GM12878 (cell line): ENCODE measurements at regions not wholly inside any gene's neighbourhood (a gene's known extent, or its start where the extent isn't known, plus 50 kb on each side); places are given as distances from the start of the nearest gene placed in this dataset.

Source experiments
- ATAC-seq: fragments of 200-7000 bp; cut with Tn5 transposase; 3 replicates; pipeline ENCODE4 v1.9.1; 2020; ENCODE audit warnings: mild to moderate bottlenecking, moderate library complexity
- BruUV-seq: library from RNA; stranded (reverse); fragments of 400-500 nt; replicated peaks from 2 replicates; lab custom pipeline; 2021; lab: Mats Ljungman, UMichigan
- CTCF ChIA-PET: fragments of 300-600 bp; sonication (Branson Sonifier 250); formaldehyde crosslinking; extraction: SDS; loops from one replicate; lab custom pipeline; 2021; ENCODE audit warnings: inconsistent platforms; lab: Yijun Ruan, JAX
- POLR2A ChIA-PET: fragments of 350-600 bp; formaldehyde crosslinking; extraction: SDS; loops from one replicate; lab custom pipeline; 2021; ENCODE audit warnings: inconsistent platforms; lab: Charles Lee
- RAD21 ChIA-PET: fragments of 300-600 bp; sonication (Branson Sonifier 250); formaldehyde crosslinking; loops from one replicate; lab custom pipeline; 2023; ENCODE audit warnings: antibody characterized with exemption; ENCODE audit not compliant: unreplicated experiment; lab: Charles Lee
- SMC1A ChIA-PET: fragments of 300-600 bp; sonication (Branson Sonifier 250); formaldehyde crosslinking; loops from one replicate; lab custom pipeline; 2023; ENCODE audit not compliant: unreplicated experiment, uncharacterized antibody; lab: Charles Lee
- DNase-seq: peaks from one replicate; pipeline ENCODE4 v3.0.0-alpha.2; 2011; ENCODE audit warnings: low read depth, low spot score
- FAIRE-seq: peaks from 3 replicates; lab custom pipeline; 2011; peaks lifted over from hg19 to GRCh38; lab: Jason Lieb, UNC
- H2AFZ ChIP-seq: 2 replicates; pipeline ENCODE4 v1.6.0; 2011; ENCODE audit warnings: low read depth, low read length, control low read depth; ENCODE audit not compliant: control insufficient read depth
- H3K27ac ChIP-seq: 2 replicates; pipeline ENCODE4 v1.5.1; 2011; ENCODE audit warnings: control low read depth; ENCODE audit not compliant: control insufficient read depth, insufficient read depth
- H3K27me3 ChIP-seq, 2 experiments: replicated peaks in 1 of 2; 2 replicates each; pipeline versions ENCODE4 v1.6.0 to v1.6.1; 2011; ENCODE audit warnings: low read length in 1 of 2; ENCODE audit not compliant: control insufficient read depth in 2 of 2, insufficient read depth in 2 of 2
- H3K36me3 ChIP-seq, 2 experiments: 2 replicates each; pipeline ENCODE4 v1.5.1; 2011; ENCODE audit warnings: low read length in 1 of 2; ENCODE audit not compliant: control insufficient read depth in 2 of 2, insufficient read depth in 2 of 2
- H3K4me1 ChIP-seq: 2 replicates; pipeline ENCODE4 v1.6.1; 2011; ENCODE audit warnings: mild to moderate bottlenecking, low read length, moderate library complexity, mixed read lengths; ENCODE audit not compliant: control insufficient read depth, insufficient read depth
- H3K4me2 ChIP-seq: 2 replicates; pipeline ENCODE4 v1.6.0; 2011; ENCODE audit warnings: control low read depth; ENCODE audit not compliant: control insufficient read depth, insufficient read depth
- H3K4me3 ChIP-seq: fragments of 200-600 bp; sonication (generic); 2 replicates; pipeline ENCODE4 v1.5.1; 2016
- H3K79me2 ChIP-seq: 2 replicates; pipeline ENCODE4 v1.6.0; 2011; ENCODE audit warnings: low read length; ENCODE audit not compliant: control insufficient read depth, insufficient read depth
- H3K9ac ChIP-seq: 2 replicates; pipeline ENCODE4 v1.8.0; 2011; ENCODE audit warnings: low read length, control low read depth, mixed read lengths; ENCODE audit not compliant: control insufficient read depth, insufficient read depth
- H3K9me3 ChIP-seq: replicated peaks from 3 replicates; pipeline ENCODE4 v1.5.1; 2011; ENCODE audit warnings: mild to moderate bottlenecking, low read length; ENCODE audit not compliant: control insufficient read depth, insufficient read depth
- H4K20me1 ChIP-seq: 2 replicates; pipeline ENCODE4 v1.6.0; 2011; ENCODE audit not compliant: control insufficient read depth, insufficient read depth
- CREM ChIP-seq: IDR thresholded peaks from 2 replicates; pipeline ENCODE4 v1.6.1; 2014; ENCODE audit warnings: antibody characterized with exemption, low read depth
- EGR1 ChIP-seq, 2 experiments: IDR thresholded peaks; 1 replicate in 1 of 2; 2 replicates in 1 of 2; pipeline ENCODE4 v1.6.1; 2011 to 2012; ENCODE audit warnings: low read depth in 2 of 2, low read length in 2 of 2, borderline replicate concordance in 1 of 2, mild to moderate bottlenecking in 1 of 2, moderate library complexity in 1 of 2
- ETV6 ChIP-seq, 2 experiments: fragments of 450-650 bp in 1 of 2; IDR thresholded peaks in 1 of 2; conservative IDR thresholded peaks in 1 of 2; 2 replicates each; pipeline ENCODE4 v1.6.1; 2014; ENCODE audit warnings: antibody characterized with exemption in 1 of 2, borderline replicate concordance in 1 of 2, low read depth in 1 of 2, mild to moderate bottlenecking in 1 of 2, moderate library complexity in 1 of 2
- HDGF ChIP-seq: fragments of 450-650 bp; IDR thresholded peaks from 2 replicates; pipeline ENCODE4 v1.6.1; 2016; ENCODE audit warnings: antibody characterized with exemption
- KAT2A ChIP-seq: conservative IDR thresholded peaks from 2 replicates; pipeline ENCODE4 v1.6.1; 2011; ENCODE audit warnings: low read depth, low read length; ENCODE audit not compliant: control insufficient read depth
- NBN ChIP-seq: fragments of 450-650 bp; IDR thresholded peaks from 2 replicates; pipeline ENCODE4 v1.6.1; 2016
- NFIC ChIP-seq: IDR thresholded peaks from 2 replicates; pipeline ENCODE4 v1.6.1; 2012; ENCODE audit warnings: low read depth, mild to moderate bottlenecking, inconsistent platforms, low read length, moderate library complexity
- SIX5 ChIP-seq: IDR thresholded peaks from 2 replicates; pipeline ENCODE4 v1.6.1; 2011; ENCODE audit warnings: mild to moderate bottlenecking, low read depth, low read length, moderate library complexity; ENCODE audit not compliant: severe bottlenecking
- SMAD1 ChIP-seq: fragments of 450-650 bp; IDR thresholded peaks from 2 replicates; pipeline ENCODE4 v1.6.1; 2018; ENCODE audit warnings: mild to moderate bottlenecking, low read depth; ENCODE audit not compliant: partially characterized antibody
- SUZ12 ChIP-seq: fragments of 200-600 bp; sonication (generic); IDR thresholded peaks from one replicate; pipeline ENCODE4 v1.6.1; 2018; ENCODE audit warnings: antibody characterized with exemption, mild to moderate bottlenecking; ENCODE audit not compliant: unreplicated experiment
- TARDBP ChIP-seq: IDR thresholded peaks from 2 replicates; pipeline ENCODE4 v1.6.1; 2016; ENCODE audit warnings: borderline replicate concordance
- ZNF217 ChIP-seq: fragments of 450-650 bp; IDR thresholded peaks from 2 replicates; pipeline ENCODE4 v1.6.1; 2017; ENCODE audit warnings: antibody characterized with exemption, mild to moderate bottlenecking
- WGBS: methylation state at CpG from one replicate; pipeline ENCODE4 v1.1.6; 2016; ENCODE audit warnings: low lambda C conversion rate; ENCODE audit not compliant: insufficient replicate concordance, insufficient coverage; ENCODE audit errors: missing lambda C conversion rate; 5-methylcytosine and 5-hydroxymethylcytosine counted together
- in situ Hi-C: fragments of 300-500 bp; cut with MboI; formaldehyde crosslinking; loops from 9 replicates; pipeline ENCODE4 v1.14.3; 2018; ENCODE audit warnings: mixed read lengths
- intact Hi-C: fragments of 100-400 bp; cut with micrococcal nuclease; formaldehyde crosslinking; loops from one replicate; pipeline ENCODE4 v1.14.2; 2022; ENCODE audit not compliant: unreplicated experiment
- TF ChIP-seq, protein P1 (sequence below): fragments of 450-650 bp; formaldehyde crosslinking; IDR thresholded peaks from 2 replicates; pipeline ENCODE4 v1.4.0; 2020; ENCODE audit warnings: mild to moderate bottlenecking, moderate library complexity
- TF ChIP-seq, protein P2 (sequence below): fragments of 450-650 bp; IDR thresholded peaks from 2 replicates; pipeline ENCODE4 v1.6.1; 2018; ENCODE audit warnings: borderline replicate concordance, mild to moderate bottlenecking; ENCODE audit not compliant: partially characterized antibody
- TF ChIP-seq, protein P3 (sequence below): IDR thresholded peaks from 2 replicates; pipeline ENCODE4 v1.6.1; 2012; ENCODE audit warnings: low read depth, low read length, improper control_type of control experiment

DNA sequence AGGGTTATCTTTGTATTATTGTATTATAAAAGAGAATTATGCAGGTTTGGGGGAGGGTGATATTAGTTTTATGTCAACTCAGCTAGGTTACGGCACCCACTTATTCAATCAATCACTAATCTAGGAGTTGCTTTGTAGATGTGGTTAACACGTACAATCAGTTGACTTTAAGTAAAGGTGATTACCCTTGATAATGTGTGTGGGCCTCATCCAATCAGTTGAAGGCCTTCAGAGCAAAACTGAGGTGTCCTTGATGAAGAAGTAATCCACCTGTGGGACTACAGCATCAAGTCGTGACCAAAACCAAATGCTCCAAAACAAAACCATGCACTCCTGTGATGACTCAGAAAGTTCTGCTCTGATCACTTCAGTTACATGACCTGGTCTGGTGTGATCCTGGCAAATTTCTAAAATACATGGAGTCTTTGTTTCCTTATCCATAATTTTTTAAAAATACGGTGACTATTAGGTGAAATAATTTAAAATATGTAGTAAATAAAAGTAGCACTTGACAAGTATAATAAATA, 114.1 kb downstream of the IYD start:
- no peak for TF ChIP-seq TARDBP
- TF ChIP-seq SUZ12: no peak
- TF ChIP-seq, protein P1, sequence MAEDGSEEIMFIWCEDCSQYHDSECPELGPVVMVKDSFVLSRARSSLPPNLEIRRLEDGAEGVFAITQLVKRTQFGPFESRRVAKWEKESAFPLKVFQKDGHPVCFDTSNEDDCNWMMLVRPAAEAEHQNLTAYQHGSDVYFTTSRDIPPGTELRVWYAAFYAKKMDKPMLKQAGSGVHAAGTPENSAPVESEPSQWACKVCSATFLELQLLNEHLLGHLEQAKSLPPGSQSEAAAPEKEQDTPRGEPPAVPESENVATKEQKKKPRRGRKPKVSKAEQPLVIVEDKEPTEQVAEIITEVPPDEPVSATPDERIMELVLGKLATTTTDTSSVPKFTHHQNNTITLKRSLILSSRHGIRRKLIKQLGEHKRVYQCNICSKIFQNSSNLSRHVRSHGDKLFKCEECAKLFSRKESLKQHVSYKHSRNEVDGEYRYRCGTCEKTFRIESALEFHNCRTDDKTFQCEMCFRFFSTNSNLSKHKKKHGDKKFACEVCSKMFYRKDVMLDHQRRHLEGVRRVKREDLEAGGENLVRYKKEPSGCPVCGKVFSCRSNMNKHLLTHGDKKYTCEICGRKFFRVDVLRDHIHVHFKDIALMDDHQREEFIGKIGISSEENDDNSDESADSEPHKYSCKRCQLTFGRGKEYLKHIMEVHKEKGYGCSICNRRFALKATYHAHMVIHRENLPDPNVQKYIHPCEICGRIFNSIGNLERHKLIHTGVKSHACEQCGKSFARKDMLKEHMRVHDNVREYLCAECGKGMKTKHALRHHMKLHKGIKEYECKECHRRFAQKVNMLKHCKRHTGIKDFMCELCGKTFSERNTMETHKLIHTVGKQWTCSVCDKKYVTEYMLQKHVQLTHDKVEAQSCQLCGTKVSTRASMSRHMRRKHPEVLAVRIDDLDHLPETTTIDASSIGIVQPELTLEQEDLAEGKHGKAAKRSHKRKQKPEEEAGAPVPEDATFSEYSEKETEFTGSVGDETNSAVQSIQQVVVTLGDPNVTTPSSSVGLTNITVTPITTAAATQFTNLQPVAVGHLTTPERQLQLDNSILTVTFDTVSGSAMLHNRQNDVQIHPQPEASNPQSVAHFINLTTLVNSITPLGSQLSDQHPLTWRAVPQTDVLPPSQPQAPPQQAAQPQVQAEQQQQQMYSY (CRISPR knock-in tag): no peak
- no peak for TF ChIP-seq EGR1 (IDR thresholded peaks at IDR 0.05; ENCODE audit: borderline replicate concordance in 1 of 2, low read depth in 2 of 2, low read length in 2 of 2)
- no peak for TF ChIP-seq SMAD1
- TF ChIP-seq ETV6 (conservative IDR thresholded peaks at IDR 0.05 in 1 of 2, IDR thresholded peaks at IDR 0.05 in 1 of 2; ENCODE audit: borderline replicate concordance in 1 of 2, low read depth in 1 of 2): no peak
- TF ChIP-seq SIX5: no peak
- TF ChIP-seq KAT2A: no peak
- TF ChIP-seq, protein P2, sequence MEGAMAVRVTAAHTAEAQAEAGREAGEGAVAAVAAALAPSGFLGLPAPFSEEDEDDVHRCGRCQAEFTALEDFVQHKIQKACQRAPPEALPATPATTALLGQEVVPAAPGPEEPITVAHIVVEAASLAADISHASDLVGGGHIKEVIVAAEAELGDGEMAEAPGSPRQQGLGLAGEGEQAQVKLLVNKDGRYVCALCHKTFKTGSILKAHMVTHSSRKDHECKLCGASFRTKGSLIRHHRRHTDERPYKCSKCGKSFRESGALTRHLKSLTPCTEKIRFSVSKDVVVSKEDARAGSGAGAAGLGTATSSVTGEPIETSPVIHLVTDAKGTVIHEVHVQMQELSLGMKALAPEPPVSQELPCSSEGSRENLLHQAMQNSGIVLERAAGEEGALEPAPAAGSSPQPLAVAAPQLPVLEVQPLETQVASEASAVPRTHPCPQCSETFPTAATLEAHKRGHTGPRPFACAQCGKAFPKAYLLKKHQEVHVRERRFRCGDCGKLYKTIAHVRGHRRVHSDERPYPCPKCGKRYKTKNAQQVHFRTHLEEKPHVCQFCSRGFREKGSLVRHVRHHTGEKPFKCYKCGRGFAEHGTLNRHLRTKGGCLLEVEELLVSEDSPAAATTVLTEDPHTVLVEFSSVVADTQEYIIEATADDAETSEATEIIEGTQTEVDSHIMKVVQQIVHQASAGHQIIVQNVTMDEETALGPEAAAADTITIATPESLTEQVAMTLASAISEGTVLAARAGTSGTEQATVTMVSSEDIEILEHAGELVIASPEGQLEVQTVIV: no peak
- TF ChIP-seq ZNF217: no peak
- TF ChIP-seq CREM: no peak
- TF ChIP-seq NBN: no peak
- no peak for TF ChIP-seq HDGF
- no peak for TF ChIP-seq NFIC
- TF ChIP-seq, protein P3, sequence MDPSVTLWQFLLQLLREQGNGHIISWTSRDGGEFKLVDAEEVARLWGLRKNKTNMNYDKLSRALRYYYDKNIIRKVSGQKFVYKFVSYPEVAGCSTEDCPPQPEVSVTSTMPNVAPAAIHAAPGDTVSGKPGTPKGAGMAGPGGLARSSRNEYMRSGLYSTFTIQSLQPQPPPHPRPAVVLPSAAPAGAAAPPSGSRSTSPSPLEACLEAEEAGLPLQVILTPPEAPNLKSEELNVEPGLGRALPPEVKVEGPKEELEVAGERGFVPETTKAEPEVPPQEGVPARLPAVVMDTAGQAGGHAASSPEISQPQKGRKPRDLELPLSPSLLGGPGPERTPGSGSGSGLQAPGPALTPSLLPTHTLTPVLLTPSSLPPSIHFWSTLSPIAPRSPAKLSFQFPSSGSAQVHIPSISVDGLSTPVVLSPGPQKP: no peak
- H3K36me3 ChIP-seq: no peaks in the 10 kb centered on the region
- peaks cover 0 to 3% of the 10 kb centered on the region in 2 experiments; a peak in 1 of 4 replicates for H3K27me3 ChIP-seq
- FAIRE-seq (no peak), DNase-seq (no peak), ATAC-seq (peak; percentile 30; the same call in 1 of the 3 replicates)
- H3K9ac ChIP-seq: no peak overlapping the region
- no peaks in the 10 kb centered on the region for H3K9me3 ChIP-seq
- H3K4me3 ChIP-seq: no peak overlapping the region
- H3K79me2 ChIP-seq: no peaks in the 10 kb centered on the region
- SMC1A ChIA-PET: no interaction called here
- no peak overlapping the region for H3K4me2 ChIP-seq
- WGBS: 40% methylated on average over 4 of the region's 4 CpGs
- intact Hi-C loops (no loop called here), in situ Hi-C loops (no loop called here)
- POLR2A ChIA-PET: no interaction called here
- BruUV-seq: no TSS peak
- no peak overlapping the region for H2AFZ ChIP-seq
- H3K4me1 ChIP-seq: no peaks in the 10 kb centered on the region
- no peak overlapping the region for H3K27ac ChIP-seq
- H4K20me1 ChIP-seq: no peaks in the 10 kb centered on the region
- RAD21 ChIA-PET: no interaction called here
- CTCF ChIA-PET: interaction anchor here (0.7 kb wide), 1 partner anchor 613 kb away, joined by 4 read pairs; no protein-coding TSS in a partner anchor
